Posterior vena cava (tissue), 2 donors: ENCODE measurements at regions not wholly inside any gene's neighbourhood (a gene's known extent, or its start where the extent isn't known, plus 50 kb on each side); places are given as distances from the start of the nearest gene placed in this dataset.
"Not testable (repeated sequence)": the region's sequence is repeated elsewhere in the genome, so short reads cannot be mapped to it uniquely, and the experiment has no call there.

Experiments used
- DNase-seq: peaks from one replicate; pipeline ENCODE4 v3.0.0-alpha.2; 2020; ENCODE audit warnings: low spot score
- intact Hi-C, 2 donors: fragments of 100-400 bp; cut with DNase I; formaldehyde crosslinking; loops; one replicate each; pipeline versions ENCODE4 v1.14.1 to v1.14.2; 2022 to 2023
- donor health status: DM: yes; HTN: yes; CAD: no.
- donor health status: DM: yes; HTN: yes; CAD: no.

GRCh38 chr3:148532774-148533173, 164.9 kb upstream of the AGTR1 start:
- intact Hi-C loops: no loop called here
- no peak for DNase-seq

- intact Hi-C loops: no loop called here
- no peak for DNase-seq
These were observed 163.4 kb upstream of the AGTR1 start for GRCh38 chr3:148534089-148534988.

DNA sequence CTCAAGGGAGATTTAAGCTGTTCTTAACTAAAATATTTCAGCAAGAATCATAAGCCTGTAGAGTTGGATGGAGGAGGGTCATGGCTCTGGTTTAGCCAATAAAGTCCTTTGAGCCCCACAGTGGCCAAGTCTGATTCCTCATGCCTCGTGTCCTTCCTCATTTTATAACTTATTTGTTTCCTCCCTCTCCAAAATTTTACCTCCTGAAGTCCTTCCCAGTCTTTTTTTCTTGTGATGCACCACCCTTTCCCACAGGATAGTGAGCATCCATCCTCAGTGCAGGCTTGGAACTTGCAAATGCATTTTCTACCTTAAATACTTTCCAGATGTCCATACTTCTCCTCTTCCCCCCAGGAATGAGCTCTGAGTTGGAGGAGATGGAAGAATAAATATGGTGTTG, 162.7 kb upstream of the AGTR1 start:
- no peak for DNase-seq

GRCh38 chr3:148540266-148540665, 157.4 kb upstream of the AGTR1 start:
- intact Hi-C loops: no loop called here
- DNase-seq: no peak

More for the DNA sequence above, 162.7 kb upstream of the AGTR1 start:
- intact Hi-C loops: no loop called here

- no peak for DNase-seq
- intact Hi-C loops: no loop called here
These were observed 156.9 kb upstream of the AGTR1 start for GRCh38 chr3:148540851-148541250.

GRCh38 chr3:148546959-148547358, 150.7 kb upstream of the AGTR1 start:
- intact Hi-C loops: no loop called here
- DNase-seq: no peak

DNA sequence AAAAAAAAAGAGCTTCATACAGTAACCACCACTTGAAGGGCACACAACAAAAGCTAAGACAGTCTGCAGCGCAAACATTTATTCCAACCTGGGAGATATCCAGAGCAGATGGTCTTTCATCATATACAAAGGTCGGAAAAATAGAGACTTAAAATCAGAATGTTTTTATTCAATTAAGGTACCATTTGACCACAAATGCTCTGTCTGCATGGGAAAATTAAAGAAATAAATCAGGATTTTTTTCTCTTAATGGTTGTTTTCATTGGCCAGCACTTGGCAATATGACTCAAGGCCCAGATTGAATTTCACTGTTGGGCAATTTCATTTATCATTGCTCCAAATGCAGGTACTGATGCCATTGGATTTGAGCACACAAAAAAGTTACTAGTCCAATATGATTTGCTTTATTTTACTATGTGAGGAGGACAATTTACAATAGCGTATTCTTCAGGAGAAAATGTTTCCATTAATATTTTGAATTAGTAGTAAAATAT, 145.9 kb upstream of the AGTR1 start:
- intact Hi-C loops: no loop called here
- DNase-seq: no peak

GRCh38 chr3:148554367-148554766, 143.3 kb upstream of the AGTR1 start:
- intact Hi-C loops: no loop called here
- DNase-seq: no peak

- DNase-seq: no peak
- intact Hi-C loops: no loop called here
These were observed 141.0 kb upstream of the AGTR1 start for GRCh38 chr3:148556664-148557063.

GRCh38 chr3:148577579-148577978, 120.1 kb upstream of the AGTR1 start:
- intact Hi-C loops: not testable (repeated sequence)

DNA sequence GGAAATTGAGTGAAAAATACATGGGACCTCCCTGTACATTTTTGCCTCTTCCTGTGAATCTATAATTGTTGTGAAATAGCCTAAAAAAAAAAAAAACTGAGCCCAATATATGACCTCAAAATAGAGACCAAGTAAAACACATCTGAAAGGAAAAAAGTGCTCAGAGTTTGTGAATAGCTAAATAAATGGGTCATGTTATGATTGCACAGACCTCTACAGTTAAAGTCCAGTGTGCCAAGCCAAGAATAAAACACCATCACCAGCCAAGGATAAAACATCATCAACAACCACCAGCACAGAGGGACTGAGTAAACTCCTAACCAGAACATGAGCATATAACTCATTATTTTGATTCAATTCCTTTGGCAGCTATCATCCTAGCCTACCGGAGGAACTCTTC, 115.6 kb upstream of the AGTR1 start:
- DNase-seq: no peak
- intact Hi-C loops: no loop called here

More at GRCh38 chr3:148577579-148577978, 120.1 kb upstream of the AGTR1 start:
- not testable (repeated sequence) for DNase-seq

DNA sequence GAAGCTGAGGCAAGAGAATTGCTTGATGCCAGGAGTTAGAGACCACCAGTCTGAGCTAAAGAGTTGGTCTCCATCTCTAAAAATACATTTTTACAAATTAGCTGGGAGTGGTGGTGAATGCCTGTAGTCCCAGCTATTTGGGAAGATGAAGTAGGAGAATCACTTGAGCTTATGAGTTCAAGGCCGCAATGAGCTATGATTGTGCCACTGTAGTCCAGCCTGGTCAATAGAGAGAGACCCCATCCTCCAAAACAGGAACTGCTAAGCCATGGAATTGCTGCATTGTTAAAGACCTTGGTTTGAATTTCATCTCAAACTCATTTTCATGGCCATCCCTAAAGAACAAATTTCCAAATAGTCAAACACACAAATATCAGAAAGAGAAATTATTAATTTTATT, 113.9 kb upstream of the AGTR1 start:
- intact Hi-C loops: no loop called here
- no peak for DNase-seq

- no peak for DNase-seq
- intact Hi-C loops: no loop called here
These were observed 113.3 kb upstream of the AGTR1 start for GRCh38 chr3:148584438-148584837.

DNA sequence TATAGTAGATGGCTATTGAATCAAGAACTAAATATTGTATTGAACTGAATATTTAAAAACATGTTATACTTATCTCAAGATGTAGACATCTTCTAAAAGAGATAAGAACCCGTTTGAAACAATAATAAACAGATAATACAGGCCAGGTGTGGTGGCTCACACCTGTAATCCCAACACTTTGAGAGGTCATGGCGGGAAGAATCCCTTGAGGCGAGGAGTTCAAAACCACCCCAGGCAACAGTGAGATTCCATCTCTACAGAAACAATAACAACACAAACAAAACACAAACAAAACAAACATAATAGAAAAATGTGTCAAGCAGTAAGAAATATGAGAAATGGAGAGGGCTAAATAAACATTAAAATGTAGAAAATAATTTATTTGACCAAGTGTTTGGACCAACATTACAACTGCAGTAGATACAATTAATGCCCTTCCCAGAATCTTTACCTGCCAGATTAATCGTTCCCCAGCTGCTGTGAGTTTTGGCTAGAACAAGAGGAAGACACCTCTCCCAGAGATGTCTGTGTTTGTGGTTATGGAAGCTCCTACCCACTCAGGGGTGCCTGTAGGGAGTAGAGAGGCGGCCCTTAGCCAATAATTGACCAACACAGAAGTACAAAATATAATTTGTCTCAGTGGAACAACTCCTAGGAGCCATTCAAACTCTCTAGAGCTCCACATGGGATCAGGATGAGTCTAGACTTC, 111.9 kb upstream of the AGTR1 start:
- no peak for DNase-seq
- intact Hi-C loops: no loop called here

- no peak for DNase-seq
- intact Hi-C loops: no loop called here
These were observed 109.4 kb upstream of the AGTR1 start for GRCh38 chr3:148588291-148588690.

- no peak for DNase-seq
- intact Hi-C loops: no loop called here
These were observed 106.2 kb upstream of the AGTR1 start for GRCh38 chr3:148591525-148591924.

DNA sequence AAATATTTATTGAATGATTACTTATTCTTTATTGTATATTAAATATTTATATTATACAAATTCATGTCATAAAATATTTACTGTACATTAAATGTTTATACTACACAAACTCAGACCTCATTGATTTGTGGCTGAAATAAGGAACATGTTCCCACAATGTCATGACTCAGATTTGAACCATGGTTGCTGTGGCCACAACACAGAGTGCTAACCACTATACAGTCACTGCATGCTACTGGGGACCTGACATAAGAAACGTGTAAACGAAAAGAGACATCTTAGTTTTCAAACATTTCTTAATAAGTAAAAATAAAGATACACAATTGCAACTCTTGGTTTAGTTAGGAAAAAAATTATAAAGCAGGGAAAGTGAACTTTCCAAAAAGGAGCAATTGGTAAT, 99.1 kb upstream of the AGTR1 start:
- intact Hi-C loops: no loop called here
- no peak for DNase-seq

DNA sequence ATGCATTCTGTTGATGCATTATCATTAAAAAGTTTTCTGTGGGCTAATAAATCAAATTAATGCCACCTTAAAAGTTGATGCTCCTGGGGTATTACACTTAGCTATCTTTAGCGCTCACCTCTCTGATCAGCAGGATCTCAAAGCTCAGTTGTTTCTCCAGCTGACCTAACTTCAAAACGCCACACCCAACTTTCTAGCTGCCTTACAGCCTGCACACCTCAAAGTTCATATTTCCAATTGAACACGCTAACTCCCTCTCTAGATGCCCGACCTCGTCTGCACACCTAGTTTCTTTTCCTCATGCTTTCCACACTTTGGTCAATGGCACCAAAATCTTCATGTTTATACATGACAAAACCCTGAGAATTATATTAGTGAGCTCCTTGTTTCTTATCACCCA, 98.2 kb upstream of the AGTR1 start:
- no peak for DNase-seq
- intact Hi-C loops: no loop called here

DNA sequence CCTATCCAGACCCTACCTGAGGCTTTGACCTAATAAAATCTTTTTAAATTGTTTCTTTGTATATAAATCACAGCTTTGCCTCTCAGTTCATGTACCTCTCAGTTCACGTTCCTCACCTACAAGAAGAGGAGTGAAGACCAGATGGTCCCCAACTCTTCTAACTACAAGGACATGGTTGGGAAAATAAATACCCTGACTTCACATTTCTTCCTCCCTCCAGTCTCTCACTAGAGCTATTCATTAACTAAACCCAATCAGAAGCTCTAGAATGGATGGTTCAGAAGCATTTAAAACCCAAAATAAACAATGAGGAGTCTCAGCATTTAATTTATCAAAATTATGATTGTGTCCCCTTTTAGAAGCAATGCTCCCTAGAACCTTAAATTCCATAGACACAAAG, 97.3 kb upstream of the AGTR1 start:
- DNase-seq: no peak
- intact Hi-C loops: no loop called here

- no peak for DNase-seq
- intact Hi-C loops: no loop called here
These were observed 96.6 kb upstream of the AGTR1 start for GRCh38 chr3:148600902-148601765.
